ENCODE measurements at regions not wholly inside any gene's neighbourhood (a gene's known extent, or its start where the extent isn't known, plus 50 kb on each side); places are given as distances from the start of the nearest gene placed in this dataset.

- Histone ChIP-seq H4K20me1 (ENCODE audit: insufficient read depth, low read length) (no peaks in the 10 kb centered on the region), H3K9me2 (ENCODE audit: insufficient read depth, low read length) (no peaks in the 10 kb centered on the region), H3K4me3 (ENCODE audit: low read depth, low read length, poor library complexity, severe bottlenecking) (no peak overlapping the region), H3K36me3 (ENCODE audit: insufficient read depth, low read length) (no peaks in the 10 kb centered on the region), H2AFZ (ENCODE audit: low read length) (no peak overlapping the region), H3K79me2 (ENCODE audit: insufficient read depth, low read depth, low read length) (no peaks in the 10 kb centered on the region), H3K9me3 (ENCODE audit: low read length) (no peaks in the 10 kb centered on the region), H3K4me2 (ENCODE audit: low read length) (no peak overlapping the region), H3K4me1 (ENCODE audit: insufficient read depth, low read length, poor library complexity, severe bottlenecking) (no peaks in the 10 kb centered on the region), H3K27ac (ENCODE audit: low read depth, low read length, poor library complexity, severe bottlenecking) (no peak overlapping the region)
- ChIA-PET POLR2A (interaction anchor here (0.5 kb wide), 1 partner anchor 129 kb away, joined by 3 read pairs; no protein-coding TSS in a partner anchor), CTCF (ENCODE audit: unreplicated experiment) (no interaction called here)
- no TSS peak for BruUV-seq (replicated peaks)
- intact Hi-C loops (cut with micrococcal nuclease; ENCODE audit: unreplicated experiment), result no loop called here
- DNase-seq (ENCODE audit: low spot score), result no peak
- TF ChIP-seq EZH2phosphoT487 (IDR thresholded peaks at IDR 0.05; ENCODE audit: borderline replicate concordance, low read depth, low read length) (no peak), CTCF (conservative IDR thresholded peaks at IDR 0.05; ENCODE audit: low read length) (no peak)
These were observed 202.2 kb downstream of the RAMP3 start for GRCh38 chr7:45359776-45360175.

DNA sequence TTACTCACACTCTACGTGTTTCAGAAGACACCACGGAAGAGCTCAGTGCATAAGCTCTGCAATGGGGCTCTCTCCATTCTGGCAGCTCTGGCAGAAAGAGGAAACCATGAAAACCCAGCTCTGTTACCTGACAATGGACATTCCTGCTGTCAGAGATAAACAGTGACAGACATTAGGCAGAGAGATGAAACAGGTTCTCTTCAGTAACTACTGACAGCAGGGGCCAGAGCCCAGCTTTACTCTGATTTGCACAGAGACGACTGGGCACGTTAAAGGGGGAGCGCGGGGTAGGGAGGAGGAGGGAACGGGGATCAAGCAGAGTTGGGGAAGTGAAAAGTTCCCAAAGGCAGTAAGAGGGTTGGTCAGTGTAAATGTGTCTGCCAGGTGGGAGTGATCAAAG lies 206.1 kb downstream of the RAMP3 start:
- Histone ChIP-seq H3K9me3 (ENCODE audit: low read length) (no peaks in the 10 kb centered on the region), H3K79me2 (ENCODE audit: insufficient read depth, low read depth, low read length) (no peaks in the 10 kb centered on the region), H2AFZ (ENCODE audit: low read length) (no peak overlapping the region), H4K20me1 (ENCODE audit: insufficient read depth, low read length) (no peaks in the 10 kb centered on the region), H3K27ac (ENCODE audit: low read depth, low read length, poor library complexity, severe bottlenecking) (no peak overlapping the region), H3K9me2 (ENCODE audit: insufficient read depth, low read length) (no peaks in the 10 kb centered on the region), H3K4me2 (ENCODE audit: low read length) (no peak overlapping the region), H3K36me3 (ENCODE audit: insufficient read depth, low read length) (no peaks in the 10 kb centered on the region), H3K4me1 (ENCODE audit: insufficient read depth, low read length, poor library complexity, severe bottlenecking) (no peaks in the 10 kb centered on the region), H3K4me3 (ENCODE audit: low read depth, low read length, poor library complexity, severe bottlenecking) (no peak overlapping the region)
- no TSS peak for BruUV-seq (replicated peaks)
- TF ChIP-seq CTCF (conservative IDR thresholded peaks at IDR 0.05; ENCODE audit: low read length) (no peak), EZH2phosphoT487 (IDR thresholded peaks at IDR 0.05; ENCODE audit: borderline replicate concordance, low read depth, low read length) (no peak)
- no peak for DNase-seq (ENCODE audit: low spot score)
- intact Hi-C loops (cut with micrococcal nuclease; ENCODE audit: unreplicated experiment), result no loop called here
- POLR2A ChIA-PET, result no interaction called here
- CTCF ChIA-PET (ENCODE audit: unreplicated experiment), result interaction anchor here (0.6 kb wide), 1 partner anchor 829 kb away, joined by 3 read pairs; no protein-coding TSS in a partner anchor

GRCh38 chr7:45365341-45365740 lies 207.8 kb downstream of the RAMP3 start:
- Histone ChIP-seq H3K4me3 (ENCODE audit: low read depth, low read length, poor library complexity, severe bottlenecking) (no peak overlapping the region), H2AFZ (ENCODE audit: low read length) (no peak overlapping the region), H4K20me1 (ENCODE audit: insufficient read depth, low read length) (no peaks in the 10 kb centered on the region), H3K4me2 (ENCODE audit: low read length) (no peak overlapping the region), H3K9me2 (ENCODE audit: insufficient read depth, low read length) (no peaks in the 10 kb centered on the region), H3K4me1 (ENCODE audit: insufficient read depth, low read length, poor library complexity, severe bottlenecking) (no peaks in the 10 kb centered on the region), H3K36me3 (ENCODE audit: insufficient read depth, low read length) (no peaks in the 10 kb centered on the region), H3K27ac (ENCODE audit: low read depth, low read length, poor library complexity, severe bottlenecking) (no peak overlapping the region), H3K79me2 (ENCODE audit: insufficient read depth, low read depth, low read length) (no peaks in the 10 kb centered on the region), H3K9me3 (ENCODE audit: low read length) (no peaks in the 10 kb centered on the region)
- DNase-seq (ENCODE audit: low spot score), result no peak
- no peak for TF ChIP-seq EZH2phosphoT487 (IDR thresholded peaks at IDR 0.05; ENCODE audit: borderline replicate concordance, low read depth, low read length)
- no TSS peak for BruUV-seq (replicated peaks)
- POLR2A ChIA-PET, result no interaction called here
- CTCF ChIA-PET (ENCODE audit: unreplicated experiment), result no interaction called here
- intact Hi-C loops (cut with micrococcal nuclease; ENCODE audit: unreplicated experiment), result no loop called here
